Thoracic aorta (tissue), 2 donors: ENCODE measurements at regions not wholly inside any gene's neighbourhood (a gene's known extent, or its start where the extent isn't known, plus 50 kb on each side); places are given as distances from the start of the nearest gene placed in this dataset.

Source experiments
- ATAC-seq: fragments of 150-250 bp; one replicate; pipeline ENCODE4 v1.8.0; 2017; ENCODE audit warnings: low read depth; ENCODE audit not compliant: insufficient number of reproducible peaks, low FRiP score
- DNase-seq: peaks from one replicate; pipeline ENCODE4 v3.0.0-alpha.2; 2020; ENCODE audit warnings: low spot score
- H3K27ac ChIP-seq, 2 donors: fragments of 200-600 bp; sonication (generic); 1 replicate in 1 of 2; 2 replicates in 1 of 2; pipeline ENCODE4 v1.5.1; 2016; ENCODE audit warnings: mild to moderate bottlenecking in 2 of 2, moderate library complexity in 2 of 2
- H3K27me3 ChIP-seq: fragments of 200-600 bp; sonication (generic); replicated peaks from 2 replicates; pipeline ENCODE4 v1.6.0; 2016; ENCODE audit warnings: mild to moderate bottlenecking; ENCODE audit not compliant: insufficient read depth
- H3K36me3 ChIP-seq: fragments of 200-600 bp; sonication (generic); one replicate; pipeline ENCODE4 v1.5.1; 2016
- H3K4me1 ChIP-seq, 2 donors: fragments of 200-600 bp; sonication (generic); 1 replicate in 1 of 2; 2 replicates in 1 of 2; pipeline versions ENCODE4 v1.5.1 to v1.6.0; 2016; ENCODE audit warnings: low read depth in 2 of 2, mild to moderate bottlenecking in 1 of 2; ENCODE audit not compliant: control insufficient read depth in 1 of 2
- H3K4me3 ChIP-seq: fragments of 200-600 bp; sonication (generic); 2 replicates; pipeline ENCODE4 v1.5.1; 2016; ENCODE audit warnings: mild to moderate bottlenecking
- H3K9me3 ChIP-seq: fragments of 200-600 bp; sonication (generic); 2 replicates; pipeline ENCODE4 v1.5.1; 2016
- TF ChIP-seq, protein P1 (sequence below): fragments of 200-600 bp; sonication (generic); IDR thresholded peaks from one replicate; pipeline ENCODE4 v1.5.1; 2019; ENCODE audit warnings: antibody characterized with exemption

GRCh38 chr2:56933976-56934375 is 750.2 kb downstream of the CCDC85A start:
- H3K4me3 ChIP-seq: no peak overlapping the region
- DNase-seq (no peak), ATAC-seq (no peak)
- no peaks in the 10 kb centered on the region for H3K9me3 ChIP-seq
- no peak overlapping the region for H3K27ac ChIP-seq
- no peaks in the 10 kb centered on the region for H3K27me3 ChIP-seq
- TF ChIP-seq, protein P1, sequence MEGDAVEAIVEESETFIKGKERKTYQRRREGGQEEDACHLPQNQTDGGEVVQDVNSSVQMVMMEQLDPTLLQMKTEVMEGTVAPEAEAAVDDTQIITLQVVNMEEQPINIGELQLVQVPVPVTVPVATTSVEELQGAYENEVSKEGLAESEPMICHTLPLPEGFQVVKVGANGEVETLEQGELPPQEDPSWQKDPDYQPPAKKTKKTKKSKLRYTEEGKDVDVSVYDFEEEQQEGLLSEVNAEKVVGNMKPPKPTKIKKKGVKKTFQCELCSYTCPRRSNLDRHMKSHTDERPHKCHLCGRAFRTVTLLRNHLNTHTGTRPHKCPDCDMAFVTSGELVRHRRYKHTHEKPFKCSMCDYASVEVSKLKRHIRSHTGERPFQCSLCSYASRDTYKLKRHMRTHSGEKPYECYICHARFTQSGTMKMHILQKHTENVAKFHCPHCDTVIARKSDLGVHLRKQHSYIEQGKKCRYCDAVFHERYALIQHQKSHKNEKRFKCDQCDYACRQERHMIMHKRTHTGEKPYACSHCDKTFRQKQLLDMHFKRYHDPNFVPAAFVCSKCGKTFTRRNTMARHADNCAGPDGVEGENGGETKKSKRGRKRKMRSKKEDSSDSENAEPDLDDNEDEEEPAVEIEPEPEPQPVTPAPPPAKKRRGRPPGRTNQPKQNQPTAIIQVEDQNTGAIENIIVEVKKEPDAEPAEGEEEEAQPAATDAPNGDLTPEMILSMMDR: no peak
- no peaks in the 10 kb centered on the region for H3K36me3 ChIP-seq
- no peaks in the 10 kb centered on the region for H3K4me1 ChIP-seq

- ATAC-seq (no peak), DNase-seq (no peak)
- H3K9me3 ChIP-seq: no peaks in the 10 kb centered on the region
- no peaks in the 10 kb centered on the region for H3K27me3 ChIP-seq
- no peak overlapping the region for H3K4me3 ChIP-seq
- TF ChIP-seq, protein P1: no peak
- no peak overlapping the region for H3K27ac ChIP-seq
- no peaks in the 10 kb centered on the region for H3K4me1 ChIP-seq
- H3K36me3 ChIP-seq: no peaks in the 10 kb centered on the region
These were observed 751.1 kb downstream of the CCDC85A start for GRCh38 chr2:56934866-56935265.

DNA sequence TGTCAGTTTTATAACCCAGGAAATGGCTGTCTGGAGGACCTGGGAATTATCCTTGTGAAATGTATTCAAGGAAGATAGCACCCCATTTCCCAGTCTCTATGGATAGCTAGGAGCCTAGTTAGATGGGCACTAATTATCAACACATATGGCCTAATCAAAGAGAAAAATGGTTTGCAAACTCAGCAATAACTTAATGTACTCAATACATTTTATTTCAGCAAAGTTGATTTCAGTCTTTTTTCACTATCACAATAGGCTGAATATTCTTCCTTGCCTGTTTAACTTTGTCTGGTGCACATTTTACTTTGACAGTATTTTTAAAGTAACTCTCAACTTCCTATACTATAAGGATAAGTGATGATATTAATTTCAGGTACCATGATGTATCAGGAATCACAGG is 756.3 kb downstream of the CCDC85A start:
- DNase-seq: no peak
- ATAC-seq: no peak
- TF ChIP-seq, protein P1: no peak

GRCh38 chr2:56952871-56953270 is 769.1 kb downstream of the CCDC85A start:
- Histone ChIP-seq H3K9me3 (no peaks in the 10 kb centered on the region), H3K4me1 (no peaks in the 10 kb centered on the region), H3K36me3 (no peaks in the 10 kb centered on the region), H3K27me3 (no peaks in the 10 kb centered on the region), H3K27ac (no peak overlapping the region), H3K4me3 (no peak overlapping the region)
- ATAC-seq: no peak
- TF ChIP-seq, protein P1: no peak
- no peak for DNase-seq

More for the DNA sequence above, 756.3 kb downstream of the CCDC85A start:
- Histone ChIP-seq H3K9me3 (no peaks in the 10 kb centered on the region), H3K27me3 (no peaks in the 10 kb centered on the region), H3K36me3 (no peaks in the 10 kb centered on the region), H3K4me1 (no peaks in the 10 kb centered on the region), H3K27ac (no peak overlapping the region), H3K4me3 (no peak overlapping the region)

- TF ChIP-seq, protein P1: no peak
- Histone ChIP-seq H3K9me3 (no peaks in the 10 kb centered on the region), H3K27me3 (no peaks in the 10 kb centered on the region), H3K4me3 (no peak overlapping the region), H3K4me1 (no peaks in the 10 kb centered on the region), H3K27ac (no peak overlapping the region), H3K36me3 (no peaks in the 10 kb centered on the region)
- no peak for ATAC-seq
- no peak for DNase-seq
These were observed 776.8 kb downstream of the CCDC85A start for GRCh38 chr2:56960581-56960980.
